SHP77 treated with DMSO at 0.1 percent for 48 hours (cell line): ENCODE measurements at regions not wholly inside any gene's neighbourhood (a gene's known extent, or its start where the extent isn't known, plus 50 kb on each side); places are given as distances from the start of the nearest gene placed in this dataset.
"Not testable (repeated sequence)": the region's sequence is repeated elsewhere in the genome, so short reads cannot be mapped to it uniquely, and the experiment has no call there.

ENCODE experiments used
- DNase-seq: peaks from one replicate; lab custom pipeline; 2025; lab: John Stamatoyannopoulos, UW

- no peak for DNase-seq
Measured at GRCh38 chr3:87489892-87490291, 213.5 kb upstream of the POU1F1 start.

- no peak for DNase-seq
Measured at GRCh38 chr3:87488765-87489164, 212.4 kb upstream of the POU1F1 start.

GRCh38 chr3:87486635-87487034, 210.3 kb upstream of the POU1F1 start:
- not testable (repeated sequence) for DNase-seq

- no peak for DNase-seq
Measured at GRCh38 chr3:87486115-87486514, 209.7 kb upstream of the POU1F1 start.

GRCh38 chr3:87478716-87479115, 202.3 kb upstream of the POU1F1 start:
- no peak for DNase-seq

GRCh38 chr3:87473944-87474343, 197.6 kb upstream of the POU1F1 start:
- no peak for DNase-seq

- DNase-seq = no peak
Measured at GRCh38 chr3:87468938-87469337, 192.6 kb upstream of the POU1F1 start.

- no peak for DNase-seq
Measured at GRCh38 chr3:87468235-87468634, 191.9 kb upstream of the POU1F1 start.

GRCh38 chr3:87462228-87462627, 185.8 kb upstream of the POU1F1 start:
- no peak for DNase-seq

- DNase-seq = no peak
Measured at GRCh38 chr3:87461443-87461842, 185.1 kb upstream of the POU1F1 start.

GRCh38 chr3:87461036-87461435, 184.7 kb upstream of the POU1F1 start:
- no peak for DNase-seq

- no peak for DNase-seq
Measured at GRCh38 chr3:87448558-87448957, 172.2 kb upstream of the POU1F1 start.

GRCh38 chr3:87446849-87447387, 170.5 kb upstream of the POU1F1 start:
- DNase-seq = no peak

- DNase-seq = no peak
Measured at GRCh38 chr3:87442470-87442869, 166.1 kb upstream of the POU1F1 start.

GRCh38 chr3:87437765-87438164, 161.4 kb upstream of the POU1F1 start:
- DNase-seq = no peak

GRCh38 chr3:87436781-87437543, 160.6 kb upstream of the POU1F1 start:
- DNase-seq = no peak

GRCh38 chr3:87435926-87436620, 159.7 kb upstream of the POU1F1 start:
- DNase-seq = no peak

GRCh38 chr3:87433445-87433844, 157.1 kb upstream of the POU1F1 start:
- not testable (repeated sequence) for DNase-seq

GRCh38 chr3:87426918-87427317, 150.5 kb upstream of the POU1F1 start:
- DNase-seq = no peak

- no peak for DNase-seq
Measured at GRCh38 chr3:87425056-87425455, 148.7 kb upstream of the POU1F1 start.

- no peak for DNase-seq
Measured at GRCh38 chr3:87423336-87423735, 147.0 kb upstream of the POU1F1 start.

- no peak for DNase-seq
Measured at GRCh38 chr3:87422333-87422732, 145.9 kb upstream of the POU1F1 start.

- DNase-seq = no peak
Measured at GRCh38 chr3:87420171-87420570, 143.8 kb upstream of the POU1F1 start.
